Middle frontal gyrus (tissue), 1 donor: ENCODE measurements at regions not wholly inside any gene's neighbourhood (a gene's known extent, or its start where the extent isn't known, plus 50 kb on each side); places are given as distances from the start of the nearest gene placed in this dataset.
A peak's percentile ranks its signal among the peaks of the same experiment; 100 is the strongest.

Source experiments
- DNase-seq: peaks from one replicate; pipeline ENCODE4 v3.0.0-alpha.2; 2015; ENCODE audit warnings: low spot score; ENCODE audit errors: extremely low spot score

DNA sequence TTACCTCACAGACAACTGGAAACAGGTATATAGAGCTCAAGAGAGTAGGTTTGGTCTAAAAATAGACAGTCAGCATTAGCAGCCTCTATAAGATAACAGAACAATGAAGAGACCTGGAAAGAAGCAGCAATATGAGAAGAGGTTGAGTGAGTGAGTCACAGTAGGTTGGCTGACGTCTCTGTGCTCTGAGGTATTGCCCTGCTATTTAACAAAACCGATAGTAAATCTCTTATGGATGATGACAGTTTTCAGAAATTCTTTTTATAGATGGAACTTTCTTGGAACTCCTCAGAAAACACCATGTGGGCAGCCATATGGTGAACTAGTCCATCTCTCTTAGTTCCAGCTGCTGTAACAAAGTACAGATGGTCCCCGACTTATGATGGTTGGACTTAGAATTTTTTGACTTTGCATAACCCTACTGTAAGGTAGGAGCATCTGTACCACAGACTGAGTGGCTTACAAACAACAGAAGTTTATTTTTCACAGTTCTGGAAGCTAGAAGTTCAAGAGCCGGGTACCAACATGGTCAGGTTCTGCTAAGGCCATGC is 123.5 kb downstream of the MBD2 start:
- peak; percentile 26 for DNase-seq

DNA sequence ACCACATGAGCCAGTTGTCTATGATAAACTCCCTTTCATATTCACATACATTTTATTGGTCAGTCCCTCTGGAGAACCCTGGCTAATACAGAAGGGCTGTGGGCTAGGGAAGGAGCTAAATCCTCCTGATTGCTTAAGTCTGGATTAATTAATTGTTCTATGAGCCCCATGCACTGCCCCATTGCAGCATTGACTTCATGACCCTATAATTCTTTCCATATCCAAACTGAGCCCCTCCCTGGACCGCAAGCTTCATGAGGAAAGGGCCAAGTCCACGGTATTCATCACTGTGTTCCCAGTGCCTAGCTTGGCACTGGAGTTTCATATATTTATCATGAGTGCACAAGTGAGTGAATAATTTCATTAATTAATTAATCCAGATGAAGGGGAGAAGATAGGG is 124.0 kb downstream of the MBD2 start:
- no peak for DNase-seq

DNA sequence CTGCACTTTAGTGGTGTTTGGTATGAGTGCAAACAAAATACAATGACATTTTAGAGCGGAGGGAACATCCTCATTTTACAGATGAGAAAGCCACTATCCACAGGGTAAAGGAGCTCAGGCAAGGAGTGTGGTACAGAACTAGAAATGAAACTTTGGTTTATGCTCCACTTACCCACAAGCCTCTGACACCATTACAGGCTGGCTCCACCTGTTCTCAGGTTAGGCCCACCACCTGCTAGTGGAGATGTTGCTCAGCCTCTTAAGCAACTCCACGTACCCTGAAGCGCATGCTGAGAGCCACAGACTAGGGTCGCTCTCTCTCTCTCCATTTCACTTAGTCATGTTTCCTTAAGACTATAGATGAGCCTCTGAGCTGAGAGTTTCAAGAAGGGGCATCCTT is 130.0 kb downstream of the MBD2 start:
- no peak for DNase-seq

GRCh38 chr18:54090856-54091255 is 133.6 kb downstream of the MBD2 start:
- DNase-seq: no peak

- no peak for DNase-seq
These were observed 134.6 kb downstream of the MBD2 start for GRCh38 chr18:54089749-54090459.

DNA sequence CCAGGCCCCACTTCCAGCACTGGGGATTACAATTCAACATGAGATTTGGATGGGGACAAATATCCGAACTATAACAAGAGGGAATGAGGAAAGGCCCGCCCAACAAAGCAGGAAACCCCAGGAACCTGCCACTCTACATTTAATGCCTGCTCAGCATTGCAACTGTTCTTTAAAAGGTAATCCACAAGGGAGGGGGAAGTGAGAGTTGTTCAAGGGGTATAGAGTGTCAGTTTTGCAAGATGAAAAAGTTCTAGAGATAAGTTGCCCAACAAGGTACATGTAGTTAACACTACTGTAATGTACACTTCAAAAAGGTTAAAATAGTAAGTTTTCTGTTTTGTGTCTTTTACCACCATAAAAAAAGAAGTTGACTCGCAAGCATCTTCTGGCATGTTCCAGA is 137.6 kb downstream of the MBD2 start:
- DNase-seq: no peak

- no peak for DNase-seq
These were observed 138.2 kb downstream of the MBD2 start for GRCh38 chr18:54086046-54086802.

- no peak for DNase-seq
These were observed 143.6 kb downstream of the MBD2 start for GRCh38 chr18:54080858-54081257.

- no peak for DNase-seq
These were observed 148.3 kb downstream of the MBD2 start for GRCh38 chr18:54076166-54076565.

GRCh38 chr18:54075689-54076088 is 148.8 kb downstream of the MBD2 start:
- DNase-seq: no peak

GRCh38 chr18:54069729-54070128 is 154.7 kb downstream of the MBD2 start:
- DNase-seq: no peak

GRCh38 chr18:54060343-54061005 is 164.0 kb downstream of the MBD2 start:
- DNase-seq: no peak

DNA sequence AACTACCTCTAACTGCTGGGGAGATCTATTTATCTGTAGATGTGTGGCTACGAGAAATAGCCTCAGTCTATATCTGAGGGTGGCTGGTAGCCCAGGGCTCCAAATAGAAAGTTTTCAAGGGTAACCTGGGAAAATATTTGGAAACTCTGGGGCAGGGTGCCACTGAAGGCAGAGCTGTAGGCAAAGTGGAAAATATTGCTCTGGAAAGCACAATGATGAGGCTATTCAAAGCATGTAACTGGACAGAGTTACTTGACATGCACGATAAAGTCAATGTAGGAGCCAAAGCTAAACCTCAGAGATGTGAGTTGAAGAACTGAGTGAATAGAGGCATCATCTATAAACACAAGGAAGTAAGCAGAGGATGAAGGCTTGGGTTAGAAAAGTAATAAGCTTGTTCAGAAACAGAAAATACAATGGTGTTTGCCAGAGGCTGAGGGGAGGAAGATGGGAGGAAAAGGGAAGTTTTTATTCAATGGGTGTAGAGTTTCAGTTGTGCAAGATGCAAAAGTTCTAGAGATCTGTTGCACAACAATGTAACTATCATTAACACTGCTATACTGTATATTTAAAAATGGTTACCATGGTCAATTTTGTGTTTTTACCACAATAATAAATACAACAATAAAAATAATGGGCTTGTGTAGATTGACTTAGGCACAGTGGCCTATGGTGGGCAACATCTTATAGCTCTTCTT is 171.6 kb downstream of the MBD2 start:
- DNase-seq: no peak

- no peak for DNase-seq
These were observed 172.2 kb downstream of the MBD2 start for GRCh38 chr18:54052259-54052658.

DNA sequence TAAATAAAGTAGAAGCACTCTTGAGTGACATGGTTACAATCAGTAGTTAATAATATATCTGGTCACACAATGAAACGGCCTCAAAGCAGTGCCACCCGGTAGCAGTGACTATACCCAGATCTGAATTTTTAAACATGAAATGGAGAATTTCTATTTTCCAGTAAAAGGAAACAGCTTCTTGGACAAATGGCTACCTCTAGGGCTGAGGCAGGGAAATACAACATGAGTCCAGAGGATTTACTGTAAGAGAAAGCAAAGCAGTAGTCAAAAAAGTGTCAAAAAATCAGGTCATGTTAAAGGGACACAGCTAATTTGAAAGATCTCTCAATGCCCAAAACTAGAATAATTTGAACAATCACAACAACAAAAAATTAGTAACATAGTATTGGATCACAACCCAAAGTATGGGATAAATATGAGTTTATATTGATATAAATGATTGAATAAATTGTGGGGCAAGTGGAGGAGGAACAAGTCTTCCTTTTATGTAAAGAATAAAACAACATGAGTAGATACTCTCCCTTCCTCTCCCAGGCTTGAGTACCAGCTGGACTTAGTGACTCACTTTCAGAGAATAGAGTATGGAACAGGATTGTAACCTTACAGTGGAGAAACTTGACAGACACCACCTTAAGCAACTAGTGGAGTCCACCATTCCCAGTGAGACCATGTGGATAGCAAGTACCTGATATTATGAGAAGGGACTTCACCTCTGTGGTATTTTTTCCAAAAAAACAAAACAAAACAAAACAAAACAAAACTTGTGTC is 180.8 kb downstream of the MBD2 start:
- DNase-seq: no peak

DNA sequence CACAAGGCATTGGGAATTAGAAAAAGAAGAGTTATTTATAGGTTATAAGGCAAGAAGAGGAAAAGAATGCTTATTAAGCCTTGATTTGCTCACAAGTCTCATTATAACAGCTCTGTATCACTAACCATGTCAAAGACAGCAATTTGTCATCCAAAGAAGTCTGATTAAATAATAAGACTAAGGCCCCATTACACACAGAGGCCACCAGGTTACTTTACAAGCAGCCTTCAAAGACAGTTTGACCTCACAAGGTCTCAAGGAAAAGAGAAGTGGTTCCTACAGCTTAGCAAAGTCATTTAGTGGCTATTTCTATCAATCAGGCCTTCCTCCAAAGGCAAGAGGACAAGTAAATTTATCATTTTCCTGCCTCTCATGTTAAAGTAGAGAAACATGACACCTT is 188.5 kb downstream of the MBD2 start:
- DNase-seq: no peak

- no peak for DNase-seq
These were observed 191.4 kb downstream of the MBD2 start for GRCh38 chr18:54033052-54033451.

GRCh38 chr18:54032412-54032811 is 192.1 kb downstream of the MBD2 start:
- DNase-seq: no peak

DNA sequence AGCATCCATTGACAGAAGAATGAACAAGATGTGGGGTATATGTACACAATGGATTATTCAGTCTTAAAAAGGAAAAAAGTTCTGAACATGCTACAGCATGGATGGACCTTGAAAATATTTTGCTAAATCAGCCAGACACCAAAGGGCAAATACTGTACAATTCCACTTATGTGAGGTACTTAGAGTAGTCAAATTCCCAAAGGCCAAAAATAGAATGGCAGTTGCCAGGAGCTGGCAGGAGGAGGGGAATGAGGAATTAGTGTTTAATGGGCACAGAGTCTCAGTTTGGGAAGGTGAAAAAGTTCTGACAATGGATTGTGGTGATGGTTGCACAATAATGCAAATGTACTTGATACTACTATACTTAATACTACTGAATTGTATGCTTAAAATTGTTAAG is 193.2 kb downstream of the MBD2 start:
- DNase-seq: no peak

DNA sequence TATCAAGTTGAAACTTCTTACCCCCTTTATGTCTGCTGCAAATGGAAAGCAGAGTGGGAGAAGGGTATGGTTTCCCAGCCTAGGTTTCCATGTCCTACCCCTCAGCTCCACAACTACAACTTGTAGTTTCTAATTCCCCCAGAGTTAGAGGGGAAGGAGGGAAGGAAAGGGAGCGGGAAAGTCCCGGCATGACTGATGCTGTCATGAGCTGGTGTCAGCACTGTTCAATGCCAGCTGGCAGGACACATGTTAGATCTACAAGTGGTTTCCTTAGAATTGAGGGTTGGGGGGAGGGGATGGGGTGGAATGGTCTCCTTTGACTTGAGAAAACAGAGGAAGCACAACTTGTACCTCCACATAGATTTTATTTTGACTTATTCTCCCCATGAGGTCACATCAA is 194.0 kb downstream of the MBD2 start:
- DNase-seq: no peak

GRCh38 chr18:54023471-54023870 is 201.0 kb downstream of the MBD2 start:
- DNase-seq: no peak
